ENCODE measurements at regions not wholly inside any gene's neighbourhood (a gene's known extent, or its start where the extent isn't known, plus 50 kb on each side); places are given as distances from the start of the nearest gene placed in this dataset.

GRCh38 chr17:71081666-71082065 lies 912.3 kb downstream of the KCNJ2 start:
- TF ChIP-seq CTCF (conservative IDR thresholded peaks at IDR 0.05; ENCODE audit: low read depth, low read length) (no peak), EZH2 (IDR thresholded peaks at IDR 0.05; ENCODE audit: low read length, unreplicated experiment) (no peak), EZH2phosphoT487 (IDR thresholded peaks at IDR 0.05; ENCODE audit: borderline replicate concordance, low read length) (no peak)
